ENCODE measurements at regions not wholly inside any gene's neighbourhood (a gene's known extent, or its start where the extent isn't known, plus 50 kb on each side); places are given as distances from the start of the nearest gene placed in this dataset.

- Histone ChIP-seq H3K4me1 (no peaks in the 10 kb centered on the region), H3K27ac (no peak overlapping the region), H3K9me3 (no peaks in the 10 kb centered on the region), H3K4me3 (no peak overlapping the region), H3K36me3 (no peaks in the 10 kb centered on the region), H3K27me3 (no peaks in the 10 kb centered on the region)
- no peak for TF ChIP-seq CTCF (IDR thresholded peaks at IDR 0.05 in 4 of 5, conservative IDR thresholded peaks at IDR 0.05 in 1 of 5)
- TF ChIP-seq POLR2A (IDR thresholded peaks at IDR 0.05) = no peak
- intact Hi-C loops (cut with DNase I; ENCODE audit: low total_unique reads) = no loop called here
- in situ Hi-C loops (cut with MboI; ENCODE audit: low sequenced_read_pairs in 4 of 4) = no loop called here
- ATAC-seq (no peak), DNase-seq (no peak)
These were observed 383.5 kb upstream of the B3GALT2 start for GRCh38 chr1:193569983-193570269.

- intact Hi-C loops (cut with DNase I; ENCODE audit: low total_unique reads) = no loop called here
- Histone ChIP-seq H3K36me3 (no peaks in the 10 kb centered on the region), H3K27ac (no peak overlapping the region), H3K4me3 (no peak overlapping the region), H3K9me3 (no peaks in the 10 kb centered on the region), H3K27me3 (no peaks in the 10 kb centered on the region), H3K4me1 (no peaks in the 10 kb centered on the region)
- in situ Hi-C loops (cut with MboI; ENCODE audit: low sequenced_read_pairs in 4 of 4) = no loop called here
- DNase-seq (no peak), ATAC-seq (no peak)
- TF ChIP-seq POLR2A (IDR thresholded peaks at IDR 0.05) (no peak), CTCF (IDR thresholded peaks at IDR 0.05 in 4 of 5, conservative IDR thresholded peaks at IDR 0.05 in 1 of 5) (no peak)
These were observed 382.9 kb upstream of the B3GALT2 start for GRCh38 chr1:193569096-193569982.

GRCh38 chr1:193568512-193568911, 382.1 kb upstream of the B3GALT2 start:
- ATAC-seq = no peak
- TF ChIP-seq CTCF (IDR thresholded peaks at IDR 0.05 in 4 of 5, conservative IDR thresholded peaks at IDR 0.05 in 1 of 5) = no peak
- TF ChIP-seq POLR2A (IDR thresholded peaks at IDR 0.05) = no peak
- intact Hi-C loops (cut with DNase I; ENCODE audit: low total_unique reads) = no loop called here

GRCh38 chr1:193567937-193568336, 381.5 kb upstream of the B3GALT2 start:
- H3K4me1 ChIP-seq = no peaks in the 10 kb centered on the region
- DNase-seq = no peak
- no peak for TF ChIP-seq POLR2A (IDR thresholded peaks at IDR 0.05)
- TF ChIP-seq CTCF (IDR thresholded peaks at IDR 0.05 in 4 of 5, conservative IDR thresholded peaks at IDR 0.05 in 1 of 5) = no peak
- no peaks in the 10 kb centered on the region for H3K27me3 ChIP-seq
- no peaks in the 10 kb centered on the region for H3K9me3 ChIP-seq
- no peak for ATAC-seq
- no peak overlapping the region for H3K4me3 ChIP-seq
- H3K36me3 ChIP-seq = no peaks in the 10 kb centered on the region
- H3K27ac ChIP-seq = no peak overlapping the region
- in situ Hi-C loops (cut with MboI; ENCODE audit: low sequenced_read_pairs in 4 of 4) (no loop called here), intact Hi-C loops (cut with DNase I; ENCODE audit: low total_unique reads) (no loop called here)

More at GRCh38 chr1:193568512-193568911, 382.1 kb upstream of the B3GALT2 start:
- no peak for DNase-seq
- H3K27me3 ChIP-seq = no peaks in the 10 kb centered on the region
- no peak overlapping the region for H3K27ac ChIP-seq
- no peaks in the 10 kb centered on the region for H3K36me3 ChIP-seq
- H3K9me3 ChIP-seq = no peaks in the 10 kb centered on the region
- no peak overlapping the region for H3K4me3 ChIP-seq
- in situ Hi-C loops (cut with MboI; ENCODE audit: low sequenced_read_pairs in 4 of 4) = no loop called here
- H3K4me1 ChIP-seq = no peaks in the 10 kb centered on the region

GRCh38 chr1:193566735-193567134, 380.3 kb upstream of the B3GALT2 start:
- Histone ChIP-seq H3K36me3 (no peaks in the 10 kb centered on the region), H3K27me3 (no peaks in the 10 kb centered on the region), H3K27ac (no peak overlapping the region), H3K4me1 (no peaks in the 10 kb centered on the region), H3K9me3 (no peaks in the 10 kb centered on the region), H3K4me3 (no peak overlapping the region)
- TF ChIP-seq POLR2A (IDR thresholded peaks at IDR 0.05) (no peak), CTCF (IDR thresholded peaks at IDR 0.05 in 4 of 5, conservative IDR thresholded peaks at IDR 0.05 in 1 of 5) (no peak)
- in situ Hi-C loops (cut with MboI; ENCODE audit: low sequenced_read_pairs in 4 of 4) = no loop called here
- no peak for DNase-seq
- ATAC-seq = no peak
- intact Hi-C loops (cut with DNase I; ENCODE audit: low total_unique reads) = no loop called here
